ENCODE measurements at regions not wholly inside any gene's neighbourhood (a gene's known extent, or its start where the extent isn't known, plus 50 kb on each side); places are given as distances from the start of the nearest gene placed in this dataset.

- DNase-seq = no peak
Measured at GRCh38 chr17:77308861-77309726, 168.3 kb downstream of the SEC14L1 start.

GRCh38 chr17:77310336-77310735 lies 169.6 kb downstream of the SEC14L1 start:
- no peak for DNase-seq

- no peak for DNase-seq
Measured at GRCh38 chr17:77311371-77311981, 170.7 kb downstream of the SEC14L1 start.

- no peak for DNase-seq
Measured at GRCh38 chr17:77312061-77312701, 171.4 kb downstream of the SEC14L1 start.

- no peak for DNase-seq
Measured at GRCh38 chr17:77312786-77313599, 172.2 kb downstream of the SEC14L1 start.

GRCh38 chr17:77313831-77314230 lies 173.1 kb downstream of the SEC14L1 start:
- no peak for DNase-seq

- DNase-seq = no peak
Measured at GRCh38 chr17:77314601-77315000, 173.8 kb downstream of the SEC14L1 start.

- no peak for DNase-seq
Measured at GRCh38 chr17:77315010-77315409, 174.2 kb downstream of the SEC14L1 start.

GRCh38 chr17:77315551-77316190 lies 174.9 kb downstream of the SEC14L1 start:
- DNase-seq = no peak

GRCh38 chr17:77316191-77316641 lies 175.4 kb downstream of the SEC14L1 start:
- DNase-seq = no peak

GRCh38 chr17:77316651-77317050 lies 175.9 kb downstream of the SEC14L1 start:
- DNase-seq = no peak

- no peak for DNase-seq
Measured at GRCh38 chr17:77317091-77317750, 176.5 kb downstream of the SEC14L1 start.

GRCh38 chr17:77318021-77318420 lies 177.3 kb downstream of the SEC14L1 start:
- DNase-seq = no peak

GRCh38 chr17:77318491-77319210 lies 177.9 kb downstream of the SEC14L1 start:
- DNase-seq = no peak

- peak; percentile 50 for DNase-seq
Measured at GRCh38 chr17:77319211-77320043, 178.7 kb downstream of the SEC14L1 start.

GRCh38 chr17:77320044-77320440 lies 179.3 kb downstream of the SEC14L1 start:
- DNase-seq = no peak

GRCh38 chr17:77320485-77321256 lies 179.9 kb downstream of the SEC14L1 start:
- no peak for DNase-seq

- no peak for DNase-seq
Measured at GRCh38 chr17:77321649-77322513, 181.1 kb downstream of the SEC14L1 start.
